ENCODE measurements at regions not wholly inside any gene's neighbourhood (a gene's known extent, or its start where the extent isn't known, plus 50 kb on each side); places are given as distances from the start of the nearest gene placed in this dataset.

- no peak for DNase-seq
Observed at GRCh38 chr9:108642871-108643270, 212.9 kb downstream of the ACTL7B start.

- DNase-seq = no peak
Observed at GRCh38 chr9:108640230-108640629, 215.6 kb downstream of the ACTL7B start.

DNA sequence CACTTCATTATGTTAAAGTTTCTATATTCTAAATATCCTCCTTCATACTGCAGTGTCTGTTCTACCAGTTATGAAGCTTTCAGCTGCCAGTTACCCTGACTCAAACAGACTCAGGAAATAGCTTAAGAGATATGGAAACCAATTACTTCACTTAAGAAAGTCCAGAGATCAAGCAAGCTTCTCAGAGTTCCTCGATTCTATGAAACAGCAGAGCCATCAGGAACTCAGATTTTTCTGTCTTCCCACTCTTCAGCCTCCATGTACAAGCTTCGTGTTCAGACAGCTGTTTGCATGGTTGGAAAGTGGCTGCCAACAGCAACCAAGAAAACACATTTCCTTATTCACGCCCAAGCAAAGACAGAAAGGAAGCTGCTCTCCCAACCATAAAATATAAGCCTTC is 216.1 kb downstream of the ACTL7B start:
- DNase-seq = no peak

- DNase-seq = no peak
Observed at GRCh38 chr9:108639091-108639490, 216.7 kb downstream of the ACTL7B start.

- DNase-seq = no peak
Observed at GRCh38 chr9:108637340-108637739, 218.4 kb downstream of the ACTL7B start.

GRCh38 chr9:108636013-108636412 is 219.8 kb downstream of the ACTL7B start:
- no peak for DNase-seq

DNA sequence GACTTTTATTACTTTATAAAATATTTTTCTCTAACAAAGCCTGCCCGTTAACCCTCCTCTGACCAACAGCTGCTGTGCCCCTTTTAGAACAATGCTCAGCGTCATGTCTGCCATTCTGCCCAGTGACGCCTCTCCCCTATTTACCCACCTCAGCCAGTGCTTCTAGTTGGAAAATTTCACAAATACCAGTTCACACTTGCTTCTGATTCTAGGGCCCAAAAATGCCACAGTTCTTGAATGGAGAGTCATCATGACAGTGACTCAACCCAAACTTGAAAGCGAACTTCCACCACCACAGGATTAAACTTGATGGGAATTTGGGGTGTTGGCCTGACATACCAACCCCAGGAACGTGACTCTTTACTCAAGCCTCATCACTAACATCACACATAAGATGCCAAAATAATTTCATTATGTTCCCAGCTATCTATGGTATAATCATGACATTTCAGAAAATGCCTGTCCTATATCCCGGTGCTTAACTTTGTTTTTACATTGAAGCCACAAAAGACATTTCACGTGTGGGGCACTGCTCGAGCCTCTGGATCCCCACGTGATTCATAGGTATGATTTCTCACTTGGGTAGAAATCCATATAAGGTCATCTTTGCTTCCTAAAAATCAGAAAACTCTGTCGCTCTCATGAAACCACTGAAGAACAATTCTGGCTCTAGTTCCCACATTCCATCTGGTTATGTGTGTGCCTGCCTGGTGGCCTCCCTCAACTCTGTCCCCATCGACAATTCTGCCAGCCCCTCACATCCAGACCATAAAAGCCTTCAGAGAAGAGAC is 220.9 kb downstream of the ACTL7B start:
- no peak for DNase-seq

DNA sequence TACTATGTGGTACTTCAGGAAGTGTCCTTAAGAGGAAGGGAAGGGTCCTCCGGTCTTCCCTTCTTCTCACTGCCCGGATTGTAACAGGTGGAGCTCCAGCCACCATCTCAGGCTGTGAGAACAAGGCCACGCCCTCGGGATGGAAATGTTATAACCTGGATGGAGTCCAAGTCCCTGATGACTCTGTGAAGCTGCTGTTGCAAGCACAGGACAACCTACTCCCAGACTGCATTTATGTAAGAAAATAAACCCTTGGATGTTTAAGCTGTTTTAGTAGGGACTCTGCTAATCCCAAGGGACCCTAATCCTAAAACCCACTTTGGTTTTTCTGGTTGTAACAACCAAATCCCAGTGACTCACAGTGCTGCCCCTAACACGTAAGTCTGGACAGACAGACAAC is 221.6 kb downstream of the ACTL7B start:
- DNase-seq = peak; percentile 46

DNA sequence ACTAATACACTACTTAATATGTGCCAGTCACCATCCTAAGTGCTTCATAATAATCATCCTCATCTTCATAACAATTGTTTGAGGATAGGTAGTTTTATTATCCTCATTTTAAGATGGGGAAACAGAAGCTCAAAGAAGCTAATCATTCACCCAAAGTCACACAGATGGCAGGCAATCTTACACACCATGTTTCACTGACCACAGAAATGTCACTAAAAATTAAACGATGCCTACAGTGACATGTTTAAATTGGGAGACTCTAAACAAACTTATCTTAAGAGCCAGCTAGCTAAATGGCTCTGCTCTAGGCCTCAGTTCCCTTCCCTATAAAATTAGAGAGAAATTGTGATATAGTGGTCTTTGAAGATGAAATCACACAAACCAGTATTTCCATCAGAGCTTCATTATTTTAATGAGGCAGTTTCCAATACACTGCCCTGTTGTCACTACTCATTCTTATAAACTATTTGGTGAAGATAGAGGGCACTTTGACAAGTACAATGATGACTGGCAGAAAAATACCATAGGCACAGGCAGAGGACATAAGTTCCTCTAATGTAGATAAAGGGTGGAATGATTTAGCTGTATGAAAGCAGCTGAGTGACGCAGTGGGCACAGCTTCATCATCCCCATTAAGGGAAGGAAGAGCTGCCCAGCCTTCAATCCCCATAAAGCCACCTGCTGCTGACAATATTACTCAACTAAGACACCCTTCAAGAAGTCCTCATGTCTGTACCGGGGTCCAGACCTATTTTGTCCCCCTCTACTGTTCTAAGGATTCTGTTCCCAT is 224.1 kb downstream of the ACTL7B start:
- DNase-seq = no peak

GRCh38 chr9:108628316-108628715 is 227.5 kb downstream of the ACTL7B start:
- DNase-seq = no peak

DNA sequence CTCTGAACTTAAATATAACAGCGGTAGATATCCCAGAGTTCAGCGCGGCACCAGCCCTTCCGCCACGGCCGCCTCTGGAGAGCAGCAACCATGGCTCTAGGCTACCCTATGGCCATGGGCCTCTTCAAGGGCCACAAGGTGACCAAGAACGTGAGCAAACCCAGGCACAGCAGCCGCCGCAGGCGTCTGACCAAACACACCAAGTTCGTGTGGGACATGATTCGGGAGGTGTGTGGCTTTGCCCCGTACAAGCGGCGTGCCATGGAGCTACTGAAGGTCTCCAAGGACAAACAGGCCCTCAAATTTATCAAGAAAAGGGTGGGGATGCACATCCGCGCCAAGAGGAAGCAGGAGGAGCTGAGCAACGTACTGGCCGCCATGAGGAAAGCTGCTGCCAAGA is 229.0 kb downstream of the ACTL7B start:
- DNase-seq = no peak

DNA sequence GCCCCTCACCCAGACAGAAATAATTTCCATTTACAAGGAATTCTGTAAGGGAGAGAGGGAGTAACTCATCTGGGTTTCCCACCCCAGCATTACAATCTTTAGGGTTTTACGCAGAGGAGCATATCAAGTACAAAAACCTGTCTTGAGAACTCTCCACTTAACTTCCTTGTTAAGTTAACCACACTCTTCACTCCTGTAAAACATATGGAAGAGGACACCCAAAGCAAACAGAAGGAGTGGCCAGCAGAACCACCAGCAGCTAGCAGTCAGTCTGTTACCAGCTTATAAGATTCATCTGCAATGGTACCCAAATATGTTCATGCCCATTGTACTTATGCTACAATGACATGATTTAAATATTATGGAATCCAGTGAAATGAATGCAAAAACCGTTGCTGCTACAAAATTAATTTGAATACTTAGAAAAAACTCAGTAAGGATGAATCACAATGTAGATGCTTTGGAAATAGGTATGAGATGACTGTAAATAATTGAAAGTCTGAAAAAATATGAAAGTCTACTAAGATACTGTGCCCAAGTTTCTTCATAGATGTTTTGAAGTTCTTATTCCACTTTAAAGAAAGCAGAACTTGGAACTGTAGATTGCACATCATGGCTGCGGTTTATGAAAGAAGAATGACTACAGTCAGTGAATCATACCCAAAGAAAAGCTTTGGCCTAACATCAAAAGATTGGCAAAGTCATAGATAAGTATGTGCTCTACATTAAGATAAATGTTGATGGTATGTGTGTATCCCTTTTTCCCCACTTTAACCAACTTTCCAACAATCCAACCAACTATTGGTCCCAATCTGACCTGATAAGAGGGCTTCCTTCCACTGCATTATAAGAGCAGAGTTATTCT is 233.6 kb downstream of the ACTL7B start:
- DNase-seq = no peak

- no peak for DNase-seq
Observed at GRCh38 chr9:108620767-108621166, 235.0 kb downstream of the ACTL7B start.

- DNase-seq = no peak
Observed at GRCh38 chr9:108618906-108619550, 236.8 kb downstream of the ACTL7B start.

- no peak for DNase-seq
Observed at GRCh38 chr9:108617676-108618075, 238.1 kb downstream of the ACTL7B start.

GRCh38 chr9:108615152-108615551 is 240.6 kb downstream of the ACTL7B start:
- DNase-seq = no peak

GRCh38 chr9:108612513-108612912 is 243.3 kb downstream of the ACTL7B start:
- DNase-seq = no peak

DNA sequence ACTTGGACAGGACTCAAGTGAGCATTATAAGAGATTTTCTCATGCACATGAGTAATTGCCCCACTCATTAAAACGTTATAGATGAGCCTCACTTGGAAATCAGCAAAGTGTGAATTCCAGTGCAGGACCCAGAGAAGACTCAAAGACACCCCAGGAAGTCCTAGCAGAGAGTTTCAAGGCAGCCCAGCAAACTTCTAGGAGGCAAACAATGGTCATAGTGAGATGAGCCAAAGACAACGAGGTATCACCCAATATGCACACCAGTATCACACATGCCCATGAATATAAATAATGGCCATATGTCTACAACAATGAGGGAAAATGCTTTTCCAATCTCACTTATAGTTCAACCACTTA is 245.9 kb downstream of the ACTL7B start:
- DNase-seq = no peak

DNA sequence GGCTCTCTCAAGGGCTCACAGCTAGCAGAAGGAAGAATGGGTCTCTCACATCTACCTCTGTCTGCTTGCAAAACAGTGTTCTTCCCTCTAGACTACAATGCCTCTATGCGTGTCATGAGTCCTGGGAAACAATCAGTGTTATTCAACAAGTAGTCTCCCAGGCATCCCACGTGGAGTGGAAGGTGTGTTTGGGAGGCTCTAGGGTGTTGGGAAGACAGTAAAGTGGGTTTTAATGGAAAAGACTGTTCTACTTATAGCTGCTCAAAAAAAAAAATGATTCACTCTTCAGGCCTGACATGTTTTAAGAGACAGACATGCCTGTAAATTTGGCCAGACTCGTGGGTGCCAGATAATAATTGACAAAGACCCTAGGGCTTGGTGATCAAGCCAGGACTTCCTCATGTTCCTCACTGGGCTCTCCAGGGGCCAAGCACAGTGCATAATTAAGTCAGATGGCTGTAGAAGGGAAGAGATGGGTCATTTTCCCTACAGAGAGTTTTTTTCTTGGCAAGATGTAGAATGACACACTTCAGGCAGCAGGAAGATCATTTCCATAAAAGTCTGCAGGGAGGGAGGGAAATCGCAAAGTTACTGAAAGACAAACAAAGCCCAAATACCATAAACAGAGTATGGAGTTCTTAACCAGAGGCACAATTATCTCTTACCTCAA is 246.4 kb downstream of the ACTL7B start:
- DNase-seq = no peak

- no peak for DNase-seq
Observed at GRCh38 chr9:108607607-108608006, 248.2 kb downstream of the ACTL7B start.

DNA sequence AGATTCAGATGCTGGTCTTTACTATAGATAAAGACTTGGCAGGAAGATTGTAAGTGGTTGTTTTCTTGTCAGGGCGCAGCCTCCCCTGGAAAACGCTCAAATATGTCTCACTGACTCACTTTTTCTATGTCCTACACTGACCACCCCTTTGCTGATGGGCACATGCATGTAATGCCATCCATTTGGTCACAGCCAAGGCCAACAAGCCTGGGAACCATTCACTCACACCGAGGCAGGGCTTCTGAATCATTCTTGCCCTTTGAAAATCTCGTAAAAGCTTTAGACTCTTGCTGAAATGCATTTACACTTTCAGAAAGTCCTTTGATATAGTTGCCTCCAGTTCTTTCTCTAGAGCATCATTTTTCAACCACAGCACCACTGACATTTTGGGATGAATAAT is 249.4 kb downstream of the ACTL7B start:
- DNase-seq = no peak

GRCh38 chr9:108603141-108603540 is 252.6 kb downstream of the ACTL7B start:
- DNase-seq = no peak

Measured in DMS53 (cell line).